B cell (primary cell): ENCODE measurements at regions not wholly inside any gene's neighbourhood (a gene's known extent, or its start where the extent isn't known, plus 50 kb on each side); places are given as distances from the start of the nearest gene placed in this dataset.

ENCODE experiments used
- CTCF ChIP-seq: fragments of 200-600 bp; IDR thresholded peaks from one replicate; pipeline ENCODE4 v1.8.0; 2022; ENCODE audit warnings: antibody characterized with exemption, mild to moderate bottlenecking
- EZH2 ChIP-seq: IDR thresholded peaks from 2 replicates; pipeline ENCODE4 v1.6.1; 2012; ENCODE audit warnings: borderline replicate concordance, low read depth, mild to moderate bottlenecking, moderate library complexity, low read length; ENCODE audit not compliant: insufficient read depth, poor library complexity, severe bottlenecking

GRCh38 chr3:190209533-190209932 lies 88.8 kb upstream of the P3H2 start:
- TF ChIP-seq CTCF (no peak), EZH2 (no peak)
